CD4-positive, alpha-beta memory T cell (primary cell): ENCODE measurements at regions not wholly inside any gene's neighbourhood (a gene's known extent, or its start where the extent isn't known, plus 50 kb on each side); places are given as distances from the start of the nearest gene placed in this dataset.

Experiments
- CTCF ChIA-PET: fragments of 350-600 bp; sonication (Branson Sonifier 250); formaldehyde crosslinking; loops from one replicate; lab custom pipeline; 2021; ENCODE audit warnings: inconsistent platforms; ENCODE audit not compliant: partially characterized antibody; lab: Charles Lee
- POLR2A ChIA-PET: fragments of 350-600 bp; sonication (Branson Sonifier 250); formaldehyde crosslinking; loops from one replicate; lab custom pipeline; 2021; ENCODE audit not compliant: partially characterized antibody; lab: Charles Lee
- DNase-seq, 5 donors: peaks; one replicate each; pipeline versions ENCODE4 v3.0.0 to v3.0.0-alpha.2; 2020 to 2022; ENCODE audit warnings: mixed read lengths in 1 of 5
- H3K27ac ChIP-seq: one replicate; pipeline ENCODE4 v1.7.0; 2013; ENCODE audit warnings: low read depth, low read length
- H3K27me3 ChIP-seq: 2 replicates; pipeline ENCODE4 v1.7.0; 2013; ENCODE audit warnings: mild to moderate bottlenecking, low read length, moderate library complexity; ENCODE audit not compliant: insufficient read depth
- H3K36me3 ChIP-seq: 2 replicates; pipeline ENCODE4 v1.7.0; 2013; ENCODE audit warnings: mild to moderate bottlenecking, low read length, moderate library complexity; ENCODE audit not compliant: insufficient read depth
- H3K4me1 ChIP-seq: 2 replicates; pipeline ENCODE4 v1.7.0; 2013; ENCODE audit warnings: mild to moderate bottlenecking, low read length, moderate library complexity; ENCODE audit not compliant: insufficient read depth
- H3K4me3 ChIP-seq, 2 donors: one replicate each; pipeline ENCODE4 v1.7.0; 2013; ENCODE audit warnings: low read length in 2 of 2, mild to moderate bottlenecking in 1 of 2
- H3K9me3 ChIP-seq, 2 donors: one replicate each; pipeline ENCODE4 v1.7.0; 2013; ENCODE audit warnings: low read length in 2 of 2, control low read depth in 1 of 2; ENCODE audit not compliant: control insufficient read depth in 1 of 2
- H3K27ac Mint-ChIP-seq, 7 donors: one replicate each; pipeline ENCODE4 v1.8.0; 2020 to 2021; ENCODE audit warnings: mixed read lengths in 7 of 7, mild to moderate bottlenecking in 6 of 7, inconsistent platforms in 3 of 7, moderate library complexity in 3 of 7
- H3K27me3 Mint-ChIP-seq, 2 donors: one replicate each; pipeline ENCODE4 v1.8.0; 2020 to 2021; ENCODE audit warnings: mixed read lengths in 2 of 2
- H3K36me3 Mint-ChIP-seq, 2 donors: one replicate each; pipeline ENCODE4 v1.8.0; 2020 to 2021; ENCODE audit warnings: mixed read lengths in 2 of 2, inconsistent platforms in 1 of 2, mild to moderate bottlenecking in 1 of 2
- H3K4me1 Mint-ChIP-seq, 4 donors: one replicate each; pipeline ENCODE4 v1.8.0; 2020 to 2021; ENCODE audit warnings: mixed read lengths in 4 of 4, mild to moderate bottlenecking in 1 of 4
- H3K4me3 Mint-ChIP-seq, 8 donors: one replicate each; pipeline ENCODE4 v1.8.0; 2020 to 2021; ENCODE audit warnings: mixed read lengths in 8 of 8, mild to moderate bottlenecking in 7 of 8, moderate library complexity in 6 of 8, inconsistent platforms in 3 of 8
- H3K9me3 Mint-ChIP-seq, 8 donors: one replicate each; pipeline ENCODE4 v1.8.0; 2020 to 2021; ENCODE audit warnings: mixed read lengths in 8 of 8, mild to moderate bottlenecking in 5 of 8, inconsistent platforms in 3 of 8, moderate library complexity in 1 of 8
- intact Hi-C: fragments of 100-400 bp; cut with micrococcal nuclease; formaldehyde crosslinking; loops from one replicate; pipeline ENCODE4 v1.15.1; 2023

- ChIA-PET CTCF (no interaction called here), POLR2A (no interaction called here)
- Histone ChIP-seq H3K36me3 (no peaks in the 10 kb centered on the region), H3K4me1 (no peaks in the 10 kb centered on the region), H3K4me3 (no peak overlapping the region), H3K27ac (no peak overlapping the region), H3K27me3 (no peaks in the 10 kb centered on the region), H3K9me3 (no peaks in the 10 kb centered on the region)
- peaks cover 0 to 1% (median 0%) of the 10 kb centered on the region in 8 donors for H3K9me3 Mint-ChIP-seq
- no peak for DNase-seq
- H3K27me3 Mint-ChIP-seq, result peaks cover 3 to 17% of the 10 kb centered on the region in 2 donors
- H3K36me3 Mint-ChIP-seq, result no peaks in the 10 kb centered on the region
- no peaks in the 10 kb centered on the region for H3K4me1 Mint-ChIP-seq
- no peak overlapping the region for H3K4me3 Mint-ChIP-seq
- intact Hi-C loops, result no loop called here
- no peak overlapping the region for H3K27ac Mint-ChIP-seq
Observed at GRCh38 chr6:1001655-1002349, 308.9 kb upstream of the EXOC2 start.

- H3K27ac ChIP-seq, result no peak overlapping the region
- H3K27me3 Mint-ChIP-seq, result peaks cover 14 to 25% of the 10 kb centered on the region in 2 donors
- CTCF ChIA-PET, result no interaction called here
Observed at GRCh38 chr6:999552-999951, 306.6 kb upstream of the EXOC2 start.

GRCh38 chr6:998551-998950 is 305.6 kb upstream of the EXOC2 start:
- Histone ChIP-seq H3K9me3 (no peaks in the 10 kb centered on the region), H3K27ac (no peak overlapping the region), H3K27me3 (no peaks in the 10 kb centered on the region), H3K36me3 (no peaks in the 10 kb centered on the region), H3K4me3 (no peak overlapping the region), H3K4me1 (no peaks in the 10 kb centered on the region)
- peaks cover 0 to 1% (median 0%) of the 10 kb centered on the region in 4 donors for H3K4me1 Mint-ChIP-seq
- no peak for DNase-seq
- intact Hi-C loops, result no loop called here
- CTCF ChIA-PET, result no interaction called here
- H3K4me3 Mint-ChIP-seq, result no peak overlapping the region
- POLR2A ChIA-PET, result no interaction called here
- peaks cover 0 to 1% (median 0%) of the 10 kb centered on the region in 8 donors for H3K9me3 Mint-ChIP-seq
- no peak overlapping the region for H3K27ac Mint-ChIP-seq
- no peaks in the 10 kb centered on the region for H3K36me3 Mint-ChIP-seq
- H3K27me3 Mint-ChIP-seq, result peaks cover 16 to 25% of the 10 kb centered on the region in 2 donors

More at GRCh38 chr6:999552-999951, 306.6 kb upstream of the EXOC2 start:
- no peak overlapping the region for H3K27ac Mint-ChIP-seq
- Histone ChIP-seq H3K4me1 (no peaks in the 10 kb centered on the region), H3K4me3 (no peak overlapping the region), H3K36me3 (no peaks in the 10 kb centered on the region), H3K9me3 (no peaks in the 10 kb centered on the region), H3K27me3 (no peaks in the 10 kb centered on the region)
- H3K4me3 Mint-ChIP-seq, result no peak overlapping the region
- intact Hi-C loops, result no loop called here
- H3K4me1 Mint-ChIP-seq, result peaks cover 0 to 1% (median 0%) of the 10 kb centered on the region in 4 donors
- no peak for DNase-seq
- H3K9me3 Mint-ChIP-seq, result peaks cover 0 to 1% (median 0%) of the 10 kb centered on the region in 8 donors
- no peaks in the 10 kb centered on the region for H3K36me3 Mint-ChIP-seq
- POLR2A ChIA-PET, result no interaction called here

- H3K4me1 ChIP-seq, result no peaks in the 10 kb centered on the region
- no peak for DNase-seq
- H3K9me3 ChIP-seq, result no peaks in the 10 kb centered on the region
- POLR2A ChIA-PET, result no interaction called here
- H3K27ac ChIP-seq, result no peak overlapping the region
- no peaks in the 10 kb centered on the region for H3K27me3 ChIP-seq
- no peaks in the 10 kb centered on the region for H3K36me3 ChIP-seq
- Mint-ChIP-seq H3K9me3 (no peaks in the 10 kb centered on the region), H3K27ac (no peak overlapping the region), H3K27me3 (peaks cover 16 to 25% of the 10 kb centered on the region in 2 donors), H3K4me1 (peaks cover 0 to 1% (median 0%) of the 10 kb centered on the region in 4 donors), H3K4me3 (no peak overlapping the region), H3K36me3 (no peaks in the 10 kb centered on the region)
- CTCF ChIA-PET, result no interaction called here
- H3K4me3 ChIP-seq, result no peak overlapping the region
- intact Hi-C loops, result no loop called here
Observed at GRCh38 chr6:996271-996852, 303.4 kb upstream of the EXOC2 start.

GRCh38 chr6:991192-991591 is 298.3 kb upstream of the EXOC2 start:
- H3K27me3 ChIP-seq, result no peaks in the 10 kb centered on the region
- ChIA-PET CTCF (no interaction called here), POLR2A (no interaction called here)
- DNase-seq, result no peak
- H3K9me3 ChIP-seq, result no peaks in the 10 kb centered on the region
- intact Hi-C loops, result no loop called here
- H3K27ac ChIP-seq, result no peak overlapping the region
- Mint-ChIP-seq H3K27ac (no peak overlapping the region), H3K36me3 (no peaks in the 10 kb centered on the region), H3K4me3 (no peak overlapping the region), H3K9me3 (peaks cover 0 to 6% (median under 1%) of the 10 kb centered on the region in 8 donors), H3K4me1 (peaks cover 0 to under 1% (median 0%) of the 10 kb centered on the region in 4 donors), H3K27me3 (peaks cover 16 to 24% of the 10 kb centered on the region in 2 donors)
- no peak overlapping the region for H3K4me3 ChIP-seq
- no peaks in the 10 kb centered on the region for H3K4me1 ChIP-seq
- no peaks in the 10 kb centered on the region for H3K36me3 ChIP-seq

- Histone ChIP-seq H3K27me3 (no peaks in the 10 kb centered on the region), H3K4me3 (no peak overlapping the region)
Observed at GRCh38 chr6:984031-984430, 291.1 kb upstream of the EXOC2 start.

GRCh38 chr6:978937-979685 is 286.2 kb upstream of the EXOC2 start:
- H3K36me3 ChIP-seq, result no peaks in the 10 kb centered on the region
- Mint-ChIP-seq H3K27ac (no peak overlapping the region), H3K36me3 (peaks cover 0 to 4% of the 10 kb centered on the region in 2 donors), H3K4me1 (no peaks in the 10 kb centered on the region), H3K9me3 (peaks cover 10 to 45% (median 28%) of the 10 kb centered on the region in 8 donors), H3K4me3 (no peak overlapping the region), H3K27me3 (peaks cover 8 to 12% of the 10 kb centered on the region in 2 donors)
- intact Hi-C loops, result no loop called here
- H3K27me3 ChIP-seq, result no peaks in the 10 kb centered on the region
- H3K27ac ChIP-seq, result no peak overlapping the region
- ChIA-PET POLR2A (no interaction called here), CTCF (no interaction called here)
- H3K9me3 ChIP-seq, result no peaks in the 10 kb centered on the region
- no peaks in the 10 kb centered on the region for H3K4me1 ChIP-seq
- no peak overlapping the region for H3K4me3 ChIP-seq
- no peak for DNase-seq

More at GRCh38 chr6:984031-984430, 291.1 kb upstream of the EXOC2 start:
- Mint-ChIP-seq H3K9me3 (peaks cover 0 to 18% (median 4%) of the 10 kb centered on the region in 8 donors), H3K27me3 (peaks cover 10 to 16% of the 10 kb centered on the region in 2 donors), H3K4me1 (no peaks in the 10 kb centered on the region), H3K4me3 (no peak overlapping the region), H3K27ac (no peak overlapping the region), H3K36me3 (no peaks in the 10 kb centered on the region)
- ChIA-PET CTCF (interaction anchor here (1.1 kb wide), 1 partner anchor 31 kb away, joined by 3 read pairs; no protein-coding TSS in a partner anchor), POLR2A (no interaction called here)
- no peak for DNase-seq
- H3K9me3 ChIP-seq, result no peaks in the 10 kb centered on the region
- no peaks in the 10 kb centered on the region for H3K36me3 ChIP-seq
- intact Hi-C loops, result no loop called here
- H3K27ac ChIP-seq, result no peak overlapping the region
- H3K4me1 ChIP-seq, result no peaks in the 10 kb centered on the region
